OCI-LY7 (cell line): ENCODE measurements at regions not wholly inside any gene's neighbourhood (a gene's known extent, or its start where the extent isn't known, plus 50 kb on each side); places are given as distances from the start of the nearest gene placed in this dataset.

ENCODE experiments used
- EZH2phosphoT487 ChIP-seq: fragments of 200-600 bp; sonication (generic); IDR thresholded peaks from 2 replicates; pipeline ENCODE4 v1.6.1; 2018; ENCODE audit warnings: low read depth, borderline replicate concordance, mild to moderate bottlenecking, mixed run types, antibody characterized with exemption, low read length, moderate library complexity, mixed read lengths
- TF ChIP-seq, protein P1 (sequence below): fragments of 200-600 bp; sonication (generic); conservative IDR thresholded peaks from 2 replicates; pipeline ENCODE4 v1.5.1; 2014; ENCODE audit warnings: mild to moderate bottlenecking, antibody characterized with exemption, low read length, moderate library complexity, mixed read lengths

DNA sequence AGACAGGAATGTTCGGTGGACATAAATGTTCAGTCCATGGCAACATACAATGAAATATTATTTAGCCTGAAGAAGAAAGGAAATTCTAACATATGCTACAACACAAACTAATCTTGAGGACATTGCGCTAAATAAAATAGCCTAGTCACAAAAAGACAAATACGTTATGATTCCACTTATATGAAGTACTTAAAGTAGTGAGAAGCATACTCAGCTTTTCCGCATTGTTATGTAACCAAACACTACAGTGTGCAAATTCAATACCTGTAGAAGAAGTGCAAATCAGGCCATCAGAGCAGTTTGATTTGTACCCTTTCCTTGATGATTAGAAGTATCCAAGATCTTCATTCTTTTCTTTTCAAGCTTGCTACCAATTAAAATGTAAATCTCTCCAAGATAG, 1023.4 kb upstream of the NR2F2 start:
- TF ChIP-seq, protein P1, sequence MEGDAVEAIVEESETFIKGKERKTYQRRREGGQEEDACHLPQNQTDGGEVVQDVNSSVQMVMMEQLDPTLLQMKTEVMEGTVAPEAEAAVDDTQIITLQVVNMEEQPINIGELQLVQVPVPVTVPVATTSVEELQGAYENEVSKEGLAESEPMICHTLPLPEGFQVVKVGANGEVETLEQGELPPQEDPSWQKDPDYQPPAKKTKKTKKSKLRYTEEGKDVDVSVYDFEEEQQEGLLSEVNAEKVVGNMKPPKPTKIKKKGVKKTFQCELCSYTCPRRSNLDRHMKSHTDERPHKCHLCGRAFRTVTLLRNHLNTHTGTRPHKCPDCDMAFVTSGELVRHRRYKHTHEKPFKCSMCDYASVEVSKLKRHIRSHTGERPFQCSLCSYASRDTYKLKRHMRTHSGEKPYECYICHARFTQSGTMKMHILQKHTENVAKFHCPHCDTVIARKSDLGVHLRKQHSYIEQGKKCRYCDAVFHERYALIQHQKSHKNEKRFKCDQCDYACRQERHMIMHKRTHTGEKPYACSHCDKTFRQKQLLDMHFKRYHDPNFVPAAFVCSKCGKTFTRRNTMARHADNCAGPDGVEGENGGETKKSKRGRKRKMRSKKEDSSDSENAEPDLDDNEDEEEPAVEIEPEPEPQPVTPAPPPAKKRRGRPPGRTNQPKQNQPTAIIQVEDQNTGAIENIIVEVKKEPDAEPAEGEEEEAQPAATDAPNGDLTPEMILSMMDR, result no peak
- TF ChIP-seq EZH2phosphoT487, result no peak
